ENCODE measurements at regions not wholly inside any gene's neighbourhood (a gene's known extent, or its start where the extent isn't known, plus 50 kb on each side); places are given as distances from the start of the nearest gene placed in this dataset.

- TF ChIP-seq, protein P1, sequence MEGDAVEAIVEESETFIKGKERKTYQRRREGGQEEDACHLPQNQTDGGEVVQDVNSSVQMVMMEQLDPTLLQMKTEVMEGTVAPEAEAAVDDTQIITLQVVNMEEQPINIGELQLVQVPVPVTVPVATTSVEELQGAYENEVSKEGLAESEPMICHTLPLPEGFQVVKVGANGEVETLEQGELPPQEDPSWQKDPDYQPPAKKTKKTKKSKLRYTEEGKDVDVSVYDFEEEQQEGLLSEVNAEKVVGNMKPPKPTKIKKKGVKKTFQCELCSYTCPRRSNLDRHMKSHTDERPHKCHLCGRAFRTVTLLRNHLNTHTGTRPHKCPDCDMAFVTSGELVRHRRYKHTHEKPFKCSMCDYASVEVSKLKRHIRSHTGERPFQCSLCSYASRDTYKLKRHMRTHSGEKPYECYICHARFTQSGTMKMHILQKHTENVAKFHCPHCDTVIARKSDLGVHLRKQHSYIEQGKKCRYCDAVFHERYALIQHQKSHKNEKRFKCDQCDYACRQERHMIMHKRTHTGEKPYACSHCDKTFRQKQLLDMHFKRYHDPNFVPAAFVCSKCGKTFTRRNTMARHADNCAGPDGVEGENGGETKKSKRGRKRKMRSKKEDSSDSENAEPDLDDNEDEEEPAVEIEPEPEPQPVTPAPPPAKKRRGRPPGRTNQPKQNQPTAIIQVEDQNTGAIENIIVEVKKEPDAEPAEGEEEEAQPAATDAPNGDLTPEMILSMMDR (IDR thresholded peaks at IDR 0.05; ENCODE audit: low read depth, low read length, missing control alignments), result no peak
- H3K4me3 ChIP-seq (ENCODE audit: low read depth, low read length), result no peak overlapping the region
- no peak for DNase-seq (ENCODE audit: low read depth)
Measured at GRCh38 chr7:70907259-70908247, 224.4 kb upstream of the GALNT17 start.

- no peak for DNase-seq (ENCODE audit: low read depth)
- TF ChIP-seq, protein P1 (IDR thresholded peaks at IDR 0.05; ENCODE audit: low read depth, low read length, missing control alignments), result no peak
- H3K4me3 ChIP-seq (ENCODE audit: low read depth, low read length), result no peak overlapping the region
Measured at GRCh38 chr7:70913924-70914323, 218.0 kb upstream of the GALNT17 start.

DNA sequence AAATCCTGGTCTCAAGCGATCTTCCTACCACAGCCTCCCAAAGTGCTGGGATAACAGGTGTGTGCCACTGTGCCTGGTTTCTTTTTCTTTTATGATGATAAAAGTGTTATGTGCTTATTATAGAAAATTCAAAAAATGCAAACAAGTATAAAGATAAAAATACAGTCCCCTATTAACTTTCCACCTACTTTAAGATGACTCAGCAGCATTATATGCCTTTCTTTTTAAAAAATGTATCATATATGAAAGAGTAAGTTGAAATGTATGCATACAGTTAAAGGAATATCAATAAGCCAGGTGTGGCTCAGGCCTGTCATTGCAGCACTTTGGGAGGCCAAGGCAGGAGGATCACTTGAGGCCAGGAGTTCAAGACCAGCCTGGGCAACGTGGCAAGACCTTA is 216.9 kb upstream of the GALNT17 start:
- no peak overlapping the region for H3K4me3 ChIP-seq (ENCODE audit: low read depth, low read length)
- no peak for DNase-seq (ENCODE audit: low read depth)
- TF ChIP-seq, protein P1 (IDR thresholded peaks at IDR 0.05; ENCODE audit: low read depth, low read length, missing control alignments), result no peak

DNA sequence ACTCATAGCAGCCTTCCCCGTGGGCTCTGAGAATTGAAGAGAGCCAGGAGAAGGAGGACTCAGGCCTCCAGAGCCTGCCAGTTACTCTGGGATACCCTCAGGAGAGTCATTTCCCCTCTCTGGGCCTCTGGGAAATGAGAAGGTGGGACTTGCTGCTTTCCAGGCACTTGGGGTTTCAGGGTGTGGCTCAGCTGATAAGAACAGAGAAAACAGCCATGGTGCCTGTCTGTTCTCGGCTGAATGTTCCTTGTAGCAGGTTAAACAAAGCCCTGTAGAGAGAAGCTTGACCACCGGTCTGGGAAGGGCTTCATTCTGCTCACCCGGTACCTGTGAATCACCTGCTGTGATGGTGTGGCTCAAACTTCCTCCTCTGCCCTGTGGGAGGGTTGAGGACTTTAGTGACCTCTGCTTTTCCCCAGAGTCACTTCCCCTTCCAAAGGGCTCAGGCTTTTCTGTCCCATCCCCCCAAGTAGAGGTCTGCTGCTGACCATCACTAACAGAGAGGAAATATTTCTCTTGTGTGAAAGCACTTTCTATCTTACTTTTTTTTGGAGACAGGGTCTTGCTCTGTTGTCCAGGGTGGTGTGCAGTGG is 212.4 kb upstream of the GALNT17 start:
- H3K4me3 ChIP-seq (ENCODE audit: low read depth, low read length), result no peak overlapping the region
- no peak for DNase-seq (ENCODE audit: low read depth)
- TF ChIP-seq, protein P1 (IDR thresholded peaks at IDR 0.05; ENCODE audit: low read depth, low read length, missing control alignments), result no peak

DNA sequence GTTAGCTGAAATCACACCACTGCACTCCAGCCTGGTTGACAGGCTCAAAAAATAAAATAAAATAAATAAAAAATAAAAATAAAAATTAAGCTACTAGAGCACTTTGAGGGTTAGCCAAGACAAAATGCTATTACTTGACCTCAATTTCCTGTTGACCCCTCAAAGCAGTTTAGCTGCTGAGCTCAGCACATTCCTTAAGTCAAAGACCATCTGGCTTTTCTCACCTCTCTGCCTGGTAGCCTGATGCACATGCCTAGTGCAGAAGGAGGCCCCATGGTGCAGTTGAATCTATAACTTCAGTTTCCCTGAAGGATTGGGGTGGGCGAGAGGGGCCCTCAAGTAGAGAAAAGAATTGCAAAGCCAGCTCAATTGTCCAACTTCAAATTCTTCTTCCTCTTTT is 211.1 kb upstream of the GALNT17 start:
- TF ChIP-seq, protein P1 (IDR thresholded peaks at IDR 0.05; ENCODE audit: low read depth, low read length, missing control alignments), result no peak
- no peak for DNase-seq (ENCODE audit: low read depth)
- no peak overlapping the region for H3K4me3 ChIP-seq (ENCODE audit: low read depth, low read length)

DNA sequence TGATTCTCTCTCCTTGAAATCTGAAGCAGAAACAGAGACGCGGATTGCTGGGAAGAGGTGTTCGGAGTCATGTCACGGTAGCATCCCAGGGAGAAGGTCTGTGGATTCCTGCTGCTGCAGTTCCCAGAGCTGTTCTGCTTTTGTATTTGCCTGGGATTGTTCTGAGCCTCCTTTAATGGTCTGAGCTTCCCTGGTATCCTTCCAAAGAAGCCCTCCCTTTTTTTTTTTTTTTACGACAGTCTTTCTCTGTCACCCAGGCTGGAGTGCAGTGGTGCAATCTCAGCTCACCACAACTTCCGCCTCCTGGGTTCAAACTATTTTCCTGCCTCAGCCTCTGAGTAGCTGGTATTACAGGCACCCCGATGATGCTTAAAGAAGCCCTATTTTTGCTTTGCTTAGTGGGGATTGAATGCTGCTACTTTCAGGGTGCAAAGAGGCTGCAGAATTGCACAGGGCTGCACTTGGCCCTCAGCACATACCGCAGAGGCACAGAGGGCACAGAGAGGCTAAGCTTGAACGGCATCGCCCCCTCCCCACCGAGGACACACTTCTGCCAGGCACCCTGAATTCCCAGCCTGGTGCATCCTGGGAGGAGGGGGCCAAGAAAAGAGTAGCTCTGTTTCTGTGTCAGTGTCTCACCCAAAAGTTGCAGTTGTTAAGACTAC is 208.6 kb upstream of the GALNT17 start:
- DNase-seq (ENCODE audit: low read depth), result no peak
- H3K4me3 ChIP-seq (ENCODE audit: low read depth, low read length), result no peak overlapping the region
- TF ChIP-seq, protein P1 (IDR thresholded peaks at IDR 0.05; ENCODE audit: low read depth, low read length, missing control alignments), result no peak

Measured in GM12864 (cell line).